H1 (cell line): ENCODE measurements at regions not wholly inside any gene's neighbourhood (a gene's known extent, or its start where the extent isn't known, plus 50 kb on each side); places are given as distances from the start of the nearest gene placed in this dataset.

ENCODE experiments used
- CTCF ChIA-PET: fragments of 300-600 bp; sonication (Branson Sonifier 250); formaldehyde crosslinking; loops from one replicate; lab custom pipeline; 2021; ENCODE audit not compliant: partially characterized antibody; lab: Charles Lee
- POLR2A ChIA-PET: fragments of 300-600 bp; sonication (Branson Sonifier 250); formaldehyde crosslinking; loops from one replicate; lab custom pipeline; 2021; ENCODE audit warnings: inconsistent platforms; ENCODE audit not compliant: partially characterized antibody; lab: Charles Lee
- DNase-seq, 2 experiments: peaks; one replicate each; pipeline versions ENCODE4 v3.0.0 to v3.0.0-alpha.2; 2010 to 2022; ENCODE audit warnings: low spot score in 2 of 2, low read depth in 1 of 2, mixed read lengths in 1 of 2
- FAIRE-seq: peaks from 2 replicates; lab custom pipeline; 2011; peaks lifted over from hg19 to GRCh38; lab: Jason Lieb, UNC
- H2AFZ ChIP-seq: 2 replicates; pipeline ENCODE4 v1.8.1; 2012; ENCODE audit warnings: low read length, inconsistent platforms
- H2AK5ac ChIP-seq: 2 replicates; pipeline ENCODE4 v1.6.1; 2013; ENCODE audit warnings: low read depth, low read length
- H2BK120ac ChIP-seq: replicated peaks from 2 replicates; pipeline ENCODE3; 2013; ENCODE audit warnings: low read depth, low read length, inconsistent platforms
- H2BK12ac ChIP-seq: 2 replicates; pipeline ENCODE4 v1.6.1; 2013; ENCODE audit warnings: low read depth, low read length
- H2BK15ac ChIP-seq: 2 replicates; pipeline ENCODE4 v1.6.1; 2013; ENCODE audit warnings: low read length
- H2BK20ac ChIP-seq: 2 replicates; pipeline ENCODE4 v1.6.1; 2013; ENCODE audit warnings: low read length
- H2BK5ac ChIP-seq: 2 replicates; pipeline ENCODE4 v1.6.1; 2013; ENCODE audit warnings: low read depth, low read length
- H3K14ac ChIP-seq: 2 replicates; pipeline ENCODE4 v1.6.1; 2013; ENCODE audit warnings: inconsistent platforms; ENCODE audit not compliant: insufficient read length
- H3K18ac ChIP-seq: 2 replicates; pipeline ENCODE4 v1.6.1; 2013; ENCODE audit warnings: low read length; ENCODE audit errors: extremely low read depth
- H3K23ac ChIP-seq: 2 replicates; pipeline ENCODE4 v1.6.1; 2013; ENCODE audit warnings: inconsistent platforms; ENCODE audit not compliant: insufficient read length
- H3K23me2 ChIP-seq: 2 replicates; pipeline ENCODE4 v1.6.1; 2013; ENCODE audit warnings: low read depth, low read length
- H3K27ac ChIP-seq: 2 replicates; pipeline ENCODE4 v1.6.1; 2011; ENCODE audit warnings: low read depth, low read length, inconsistent platforms
- H3K27me3 ChIP-seq, 4 experiments: replicated peaks in 1 of 4; 1 replicate in 1 of 4; 2 replicates in 3 of 4; pipeline versions ENCODE4 v1.6.1 to v1.8.1; 2011 to 2013; ENCODE audit warnings: low read length in 3 of 4, mild to moderate bottlenecking in 3 of 4, inconsistent platforms in 2 of 4, mixed read lengths in 2 of 4, moderate library complexity in 1 of 4; ENCODE audit not compliant: control insufficient read depth in 3 of 4, insufficient read depth in 3 of 4; ENCODE audit errors: extremely low read depth in 1 of 4
- H3K36me3 ChIP-seq, 4 experiments: 2 replicates each; pipeline versions ENCODE4 v1.6.1 to v1.8.1; 2011 to 2013; ENCODE audit warnings: mild to moderate bottlenecking in 4 of 4, low read length in 3 of 4, moderate library complexity in 2 of 4, control low read depth in 1 of 4, inconsistent platforms in 1 of 4; ENCODE audit not compliant: insufficient read depth in 4 of 4, control insufficient read depth in 2 of 4
- H3K4ac ChIP-seq: replicated peaks from 2 replicates; pipeline ENCODE3; 2013; ENCODE audit warnings: low read length, low read depth, mixed read lengths, inconsistent platforms; ENCODE audit not compliant: insufficient read length
- H3K4me1 ChIP-seq, 4 experiments: replicated peaks in 1 of 4; 1 replicate in 1 of 4; 2 replicates in 3 of 4; pipeline versions ENCODE4 v1.6.1 to v1.8.1; 2011 to 2013; ENCODE audit warnings: low read length in 3 of 4, inconsistent platforms in 2 of 4, mixed read lengths in 1 of 4; ENCODE audit not compliant: insufficient read depth in 4 of 4, control insufficient read depth in 3 of 4
- H3K4me2 ChIP-seq, 2 experiments: 2 replicates each; pipeline versions ENCODE4 v1.6.1 to v1.8.1; 2011 to 2013; ENCODE audit warnings: low read depth in 2 of 2, low read length in 2 of 2, control low read depth in 1 of 2, inconsistent platforms in 1 of 2, mild to moderate bottlenecking in 1 of 2; ENCODE audit not compliant: insufficient read depth in 1 of 2
- H3K4me3 ChIP-seq, 4 experiments: fragments of 200-600, 300-600 bp in 1 of 4; sonication (generic), shearing (Covaris generic), sonication (Bioruptor Twin) in 1 of 4; 2 replicates each; pipeline versions ENCODE4 v1.5.1 to v1.8.1; 2011 to 2016; ENCODE audit warnings: low read length in 4 of 4, low read depth in 3 of 4, control low read depth in 2 of 4, inconsistent platforms in 2 of 4, mild to moderate bottlenecking in 2 of 4, mixed read lengths in 1 of 4, moderate library complexity in 1 of 4; ENCODE audit not compliant: insufficient read depth in 2 of 4; ENCODE audit errors: extremely low read depth in 1 of 4
- H3K56ac ChIP-seq: replicated peaks from 2 replicates; pipeline ENCODE3; 2013; ENCODE audit warnings: low read depth, mild to moderate bottlenecking, mixed read lengths, low read length, inconsistent platforms; ENCODE audit not compliant: insufficient read length
- H3K79me1 ChIP-seq: 2 replicates; pipeline ENCODE4 v1.6.1; 2013; ENCODE audit warnings: low read depth, low read length, control low read depth
- H3K79me2 ChIP-seq, 2 experiments: 2 replicates each; pipeline versions ENCODE4 v1.6.1 to v1.8.1; 2012 to 2013; ENCODE audit warnings: low read length in 2 of 2, mild to moderate bottlenecking in 2 of 2, inconsistent platforms in 1 of 2; ENCODE audit not compliant: insufficient read depth in 2 of 2, control insufficient read depth in 1 of 2
- H3K9ac ChIP-seq, 4 experiments: replicated peaks in 1 of 4; 1 replicate in 1 of 4; 2 replicates in 3 of 4; pipeline versions ENCODE4 v1.6.1 to v1.8.1; 2011 to 2013; ENCODE audit warnings: low read depth in 3 of 4, low read length in 3 of 4, control low read depth in 2 of 4, mild to moderate bottlenecking in 2 of 4, moderate library complexity in 2 of 4, inconsistent platforms in 1 of 4; ENCODE audit errors: extremely low read depth in 1 of 4
- H3K9me3 ChIP-seq, 2 experiments: 2 replicates each; pipeline versions ENCODE4 v1.6.1 to v1.8.1; 2012 to 2013; ENCODE audit warnings: mild to moderate bottlenecking in 2 of 2, moderate library complexity in 2 of 2, control low read depth in 1 of 2, inconsistent platforms in 1 of 2, low read depth in 1 of 2, low read length in 1 of 2, mixed read lengths in 1 of 2; ENCODE audit not compliant: insufficient read depth in 2 of 2
- H4K20me1 ChIP-seq, 2 experiments: replicated peaks in 1 of 2; 2 replicates each; pipeline versions ENCODE3 to v1.8.1; 2011 to 2013; ENCODE audit warnings: inconsistent platforms in 2 of 2, low read length in 2 of 2, mild to moderate bottlenecking in 1 of 2; ENCODE audit not compliant: insufficient read depth in 2 of 2, control insufficient read depth in 1 of 2
- H4K5ac ChIP-seq: 2 replicates; pipeline ENCODE4 v1.6.1; 2013; ENCODE audit warnings: low read length, low read depth, mixed read lengths, inconsistent platforms; ENCODE audit not compliant: insufficient read length
- H4K8ac ChIP-seq: 2 replicates; pipeline ENCODE4 v1.8.0; 2013; ENCODE audit warnings: mild to moderate bottlenecking, moderate library complexity, low read length, inconsistent platforms; ENCODE audit not compliant: insufficient read depth; ENCODE audit errors: extremely low read depth
- H4K91ac ChIP-seq: replicated peaks from 2 replicates; pipeline ENCODE3; 2013; ENCODE audit warnings: low read length, mixed read lengths, inconsistent platforms; ENCODE audit not compliant: insufficient read length
- PHF8 ChIP-seq: fragments of 200-600 bp; sonication (generic); conservative IDR thresholded peaks from 2 replicates; pipeline ENCODE4 v1.7.1; 2012; ENCODE audit warnings: low read depth, mild to moderate bottlenecking, inconsistent platforms, low read length, moderate library complexity
- RAD21 ChIP-seq, 2 experiments: IDR thresholded peaks in 1 of 2; conservative IDR thresholded peaks in 1 of 2; 2 replicates each; pipeline ENCODE4 v1.6.1; 2011; ENCODE audit warnings: low read depth in 2 of 2, low read length in 2 of 2, improper control_type of control experiment in 1 of 2, inconsistent platforms in 1 of 2, mild to moderate bottlenecking in 1 of 2, moderate library complexity in 1 of 2
- RXRA ChIP-seq: IDR thresholded peaks from 2 replicates; pipeline ENCODE4 v1.6.1; 2011; ENCODE audit warnings: low read depth, mild to moderate bottlenecking, low read length, moderate library complexity; ENCODE audit not compliant: insufficient read depth
- TCF12 ChIP-seq: IDR thresholded peaks from 2 replicates; pipeline ENCODE4 v1.6.1; 2011; ENCODE audit warnings: low read depth, mild to moderate bottlenecking, low read length
- YY1 ChIP-seq: IDR thresholded peaks from 2 replicates; pipeline ENCODE4 v1.6.1; 2011; ENCODE audit warnings: low read depth, mild to moderate bottlenecking, low read length
- WGBS, 2 experiments: shearing (Covaris generic) in 1 of 2; methylation state at CpG; one replicate each; pipeline versions ENCODE4 v1.1.6 to v1.1.7; 2013 to 2015; ENCODE audit warnings: low lambda C conversion rate in 2 of 2, mixed read lengths in 2 of 2, inconsistent platforms in 1 of 2, low coverage in 1 of 2, missing lambda C conversion rate in 1 of 2; ENCODE audit not compliant: insufficient replicate concordance in 2 of 2, insufficient coverage in 1 of 2, insufficient read length in 1 of 2; ENCODE audit errors: extremely low coverage in 1 of 2, missing lambda C conversion rate in 1 of 2; 5-methylcytosine and 5-hydroxymethylcytosine counted together

- Histone ChIP-seq H3K27ac (no peak overlapping the region), H2BK15ac (no peak overlapping the region), H2BK5ac (no peak overlapping the region), H3K18ac (no peak overlapping the region), H2BK12ac (no peak overlapping the region), H2AFZ (no peak overlapping the region), H3K9me3 (no peaks in the 10 kb centered on the region), H3K56ac (no peak overlapping the region), H2BK20ac (no peak overlapping the region), H4K5ac (no peak overlapping the region), H3K14ac (no peak overlapping the region), H3K79me2 (no peaks in the 10 kb centered on the region), H3K4me2 (no peak overlapping the region), H2BK120ac (no peak overlapping the region), H3K27me3 (no peaks in the 10 kb centered on the region), H3K23ac (no peak overlapping the region), H4K20me1 (no peaks in the 10 kb centered on the region), H3K36me3 (no peaks in the 10 kb centered on the region), H3K4ac (no peak overlapping the region), H3K4me1 (peaks cover 0 to 2% (median 0%) of the 10 kb centered on the region in 4 experiments; a peak in 1 of 7 replicates), H4K91ac (no peak overlapping the region), H4K8ac (no peak overlapping the region), H3K4me3 (no peak overlapping the region), H3K23me2 (no peaks in the 10 kb centered on the region), H3K79me1 (no peaks in the 10 kb centered on the region), H2AK5ac (no peak overlapping the region), H3K9ac (no peak overlapping the region)
- DNase-seq (no peak), FAIRE-seq (no peak)
- ChIA-PET POLR2A (no interaction called here), CTCF (interaction anchor here (0.9 to 1.5 kb wide), 4 partner anchors 9 to 64 kb away, joined by 3 to 4 read pairs (median 4); no protein-coding TSS in a partner anchor)
- 88% methylated on average over 6 of the region's 6 CpGs; no CpG with 5 or more reads in 1 of the 2 experiments for WGBS, 2 experiments
- TF ChIP-seq YY1 (no peak), PHF8 (no peak), RXRA (no peak), TCF12 (no peak), RAD21 (IDR thresholded peaks at IDR 0.05 in 1 of 2, conservative IDR thresholded peaks at IDR 0.05 in 1 of 2; ENCODE audit: low read depth in 2 of 2, low read length in 2 of 2) (no peak)
Measured at GRCh38 chr5:170161069-170161468, 55.4 kb downstream of the FOXI1 start.
